Esophagus muscularis mucosa (tissue), 4 donors: ENCODE measurements at regions not wholly inside any gene's neighbourhood (a gene's known extent, or its start where the extent isn't known, plus 50 kb on each side); places are given as distances from the start of the nearest gene placed in this dataset.

Source experiments
- DNase-seq: peaks from one replicate; pipeline ENCODE4 v3.0.0-alpha.2; 2017; ENCODE audit errors: extremely low spot score
- H3K27ac ChIP-seq, 4 donors: fragments of 200-600 bp; sonication (generic); replicated peaks in 1 of 4; 1 replicate in 3 of 4; 2 replicates in 1 of 4; pipeline ENCODE4 v1.5.1; 2016 to 2019; ENCODE audit warnings: mild to moderate bottlenecking in 1 of 4
- H3K27me3 ChIP-seq, 4 donors: fragments of 200-600 bp; sonication (generic); one replicate each; pipeline versions ENCODE4 v1.5.1 to v1.6.0; 2016 to 2019
- H3K36me3 ChIP-seq, 4 donors: fragments of 200-600 bp; sonication (generic); one replicate each; pipeline ENCODE4 v1.5.1; 2016 to 2019
- H3K4me1 ChIP-seq, 4 donors: fragments of 200-600 bp; sonication (generic); one replicate each; pipeline ENCODE4 v1.5.1; 2016 to 2019
- H3K4me3 ChIP-seq, 4 donors: fragments of 200-600 bp; sonication (generic); 1 replicate in 2 of 4; 2 replicates in 2 of 4; pipeline ENCODE4 v1.5.1; 2016 to 2019; ENCODE audit warnings: mild to moderate bottlenecking in 4 of 4, moderate library complexity in 1 of 4
- H3K9me3 ChIP-seq, 4 donors: fragments of 200-600 bp; sonication (generic); 1 replicate in 3 of 4; 2 replicates in 1 of 4; pipeline ENCODE4 v1.5.1; 2016 to 2019
- CTCF ChIP-seq, 3 experiments: fragments of 200-600 bp in 2 of 3; fragments of 450-650 bp in 1 of 3; sonication (generic) in 2 of 3; IDR thresholded peaks; one replicate each; pipeline ENCODE4 v1.5.1; 2017 to 2019; ENCODE audit warnings: antibody characterized with exemption in 3 of 3, mild to moderate bottlenecking in 2 of 3, moderate library complexity in 1 of 3
- EP300 ChIP-seq: sonication (generic); formaldehyde crosslinking; IDR thresholded peaks from one replicate; pipeline ENCODE4 v1.6.1; 2017; ENCODE audit warnings: antibody characterized with exemption
- POLR2A ChIP-seq: fragments of 450-650 bp; IDR thresholded peaks from one replicate; pipeline ENCODE4 v1.6.1; 2017; ENCODE audit warnings: antibody characterized with exemption, moderate library complexity, mild to moderate bottlenecking, low read depth
- POLR2AphosphoS5 ChIP-seq, 2 donors: sonication (generic); formaldehyde crosslinking; IDR thresholded peaks; one replicate each; pipeline ENCODE4 v1.6.1; 2017; ENCODE audit warnings: antibody characterized with exemption in 2 of 2
- WGBS: methylation state at CpG from one replicate; pipeline ENCODE4 v1.1.5; 2018; 5-methylcytosine and 5-hydroxymethylcytosine counted together
- intact Hi-C: fragments of 100-400 bp; cut with DNase I; formaldehyde crosslinking; loops from one replicate; pipeline ENCODE4 v1.15.1; 2023

GRCh38 chr15:94626949-94627348, 395.6 kb downstream of the MCTP2 start:
- no peak overlapping the region for H3K27ac ChIP-seq
- intact Hi-C loops = no loop called here
- TF ChIP-seq POLR2A (no peak), EP300 (no peak), CTCF (IDR thresholded peaks at IDR 0.05) (no peak), POLR2AphosphoS5 (IDR thresholded peaks at IDR 0.05) (no peak)
- H3K9me3 ChIP-seq = no peaks in the 10 kb centered on the region
- no peaks in the 10 kb centered on the region for H3K27me3 ChIP-seq
- peak; percentile 50 for DNase-seq
- no peaks in the 10 kb centered on the region for H3K4me1 ChIP-seq
- H3K4me3 ChIP-seq = no peak overlapping the region
- no peaks in the 10 kb centered on the region for H3K36me3 ChIP-seq
- 92% methylated on average over 3 of the region's 3 CpGs for WGBS

- H3K9me3 ChIP-seq = no peaks in the 10 kb centered on the region
- H3K27ac ChIP-seq = peak overlapping the region in 1 of 4 donors; percentile 8
- no peaks in the 10 kb centered on the region for H3K36me3 ChIP-seq
- no peaks in the 10 kb centered on the region for H3K27me3 ChIP-seq
- TF ChIP-seq EP300 (no peak), POLR2A (no peak), POLR2AphosphoS5 (IDR thresholded peaks at IDR 0.05) (no peak)
- peak; percentile 81 for DNase-seq
- intact Hi-C loops = no loop called here
- 64% methylated on average over 6 of the region's 6 CpGs for WGBS
- no peaks in the 10 kb centered on the region for H3K4me1 ChIP-seq
- no peak overlapping the region for H3K4me3 ChIP-seq
These were observed 400.2 kb downstream of the MCTP2 start for GRCh38 chr15:94631608-94632007.

GRCh38 chr15:94638183-94638582, 406.8 kb downstream of the MCTP2 start:
- Histone ChIP-seq H3K9me3 (no peaks in the 10 kb centered on the region), H3K36me3 (no peaks in the 10 kb centered on the region), H3K27me3 (no peaks in the 10 kb centered on the region), H3K4me3 (no peak overlapping the region), H3K4me1 (no peaks in the 10 kb centered on the region), H3K27ac (no peak overlapping the region)
- peak; percentile 37 for DNase-seq
- WGBS = 72% methylated on average over 6 of the region's 6 CpGs
- intact Hi-C loops = no loop called here
- no peak for TF ChIP-seq POLR2AphosphoS5 (IDR thresholded peaks at IDR 0.05)
- TF ChIP-seq CTCF (IDR thresholded peaks at IDR 0.05) = no peak
- no peak for TF ChIP-seq POLR2A
- TF ChIP-seq EP300 = no peak

- WGBS = 83% methylated on average over 4 of the region's 4 CpGs
- Histone ChIP-seq H3K27me3 (no peaks in the 10 kb centered on the region), H3K27ac (no peak overlapping the region), H3K9me3 (no peaks in the 10 kb centered on the region), H3K36me3 (no peaks in the 10 kb centered on the region), H3K4me1 (no peaks in the 10 kb centered on the region), H3K4me3 (no peak overlapping the region)
- TF ChIP-seq POLR2A = no peak
- TF ChIP-seq EP300 = no peak
- TF ChIP-seq POLR2AphosphoS5 (IDR thresholded peaks at IDR 0.05) = no peak
- no peak for TF ChIP-seq CTCF (IDR thresholded peaks at IDR 0.05)
- intact Hi-C loops = loop anchor here (5.0 kb wide), 1 partner anchor 1358 kb away; no protein-coding TSS in a partner anchor
- no peak for DNase-seq
These were observed 408.3 kb downstream of the MCTP2 start for GRCh38 chr15:94639701-94640100.

GRCh38 chr15:94644433-94644832, 413.1 kb downstream of the MCTP2 start:
- Histone ChIP-seq H3K9me3 (no peaks in the 10 kb centered on the region), H3K4me3 (no peak overlapping the region), H3K36me3 (no peaks in the 10 kb centered on the region), H3K4me1 (no peaks in the 10 kb centered on the region), H3K27ac (no peak overlapping the region), H3K27me3 (no peaks in the 10 kb centered on the region)
- intact Hi-C loops = loop anchor here (5.0 kb wide), 1 partner anchor 1353 kb away; no protein-coding TSS in a partner anchor
- TF ChIP-seq CTCF (IDR thresholded peaks at IDR 0.05) (no peak), POLR2AphosphoS5 (IDR thresholded peaks at IDR 0.05) (no peak), POLR2A (no peak), EP300 (no peak)
- DNase-seq = no peak
- WGBS = 86% methylated on average over 1 of the region's 1 CpG
